HPDE6-E6E7 (cell line): ENCODE measurements at regions not wholly inside any gene's neighbourhood (a gene's known extent, or its start where the extent isn't known, plus 50 kb on each side); places are given as distances from the start of the nearest gene placed in this dataset.
"Not testable (repeated sequence)": the region's sequence is repeated elsewhere in the genome, so short reads cannot be mapped to it uniquely, and the experiment has no call there.

Experiments used
- DNase-seq: peaks from one replicate; pipeline ENCODE4 v3.0.0; 2011; ENCODE audit warnings: missing footprints; ENCODE audit errors: extremely low spot score

DNA sequence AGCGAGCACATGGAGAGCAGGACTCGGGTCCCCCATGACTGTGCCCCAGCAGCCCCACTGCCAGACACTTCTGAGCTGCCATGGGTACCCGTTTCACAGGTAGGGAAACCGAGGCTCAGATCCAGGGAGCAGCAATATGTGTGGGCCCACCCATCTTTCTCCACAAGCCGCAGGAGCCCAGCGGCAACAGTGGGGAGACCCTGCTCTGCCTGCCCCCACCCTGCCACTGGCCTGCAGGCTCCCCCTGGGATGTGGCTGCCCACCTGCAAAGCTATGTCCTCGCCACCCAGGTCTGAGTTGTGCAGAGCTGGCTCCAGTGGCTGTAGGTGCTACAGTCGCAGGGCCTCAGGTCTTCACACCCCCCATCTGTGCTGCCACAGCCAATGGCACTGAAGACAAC lies 50.6 kb upstream of the C1QTNF9B start:
- no peak for DNase-seq

- DNase-seq: no peak
These were observed 51.9 kb upstream of the C1QTNF9B start for GRCh38 chr13:23949200-23949599.

GRCh38 chr13:23949736-23950135 lies 52.4 kb upstream of the C1QTNF9B start:
- DNase-seq: no peak

- no peak for DNase-seq
These were observed 53.6 kb upstream of the C1QTNF9B start for GRCh38 chr13:23950736-23951510.

- DNase-seq: no peak
These were observed 55.5 kb upstream of the C1QTNF9B start for GRCh38 chr13:23952796-23953195.

GRCh38 chr13:23953860-23954512 lies 56.7 kb upstream of the C1QTNF9B start:
- no peak for DNase-seq

- DNase-seq: no peak
These were observed 57.8 kb upstream of the C1QTNF9B start for GRCh38 chr13:23955064-23955463.

GRCh38 chr13:23956106-23956505 lies 58.8 kb upstream of the C1QTNF9B start:
- peak; percentile 35 for DNase-seq

DNA sequence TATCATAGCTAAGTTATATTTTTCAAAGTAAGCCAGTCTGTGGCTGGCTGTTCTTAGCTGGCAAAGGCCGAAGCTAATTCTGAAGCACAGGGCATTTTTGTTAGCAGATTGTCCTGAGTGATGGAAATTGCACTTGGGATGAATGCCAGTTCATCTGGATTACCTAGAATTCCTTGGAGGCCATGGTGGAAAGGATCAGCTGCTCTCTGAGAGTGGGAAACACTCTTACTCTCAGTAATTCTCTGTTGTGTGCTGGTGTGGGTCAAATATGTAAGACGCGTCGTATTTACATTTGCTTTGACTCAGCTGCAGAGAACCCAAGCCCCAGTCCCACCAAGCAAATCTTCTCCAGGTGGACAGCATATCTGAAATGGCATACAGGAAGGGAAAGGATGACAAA lies 60.7 kb upstream of the C1QTNF9B start:
- no peak for DNase-seq

GRCh38 chr13:23959231-23959862 lies 62.0 kb upstream of the C1QTNF9B start:
- DNase-seq: no peak

- DNase-seq: no peak
These were observed 63.4 kb upstream of the C1QTNF9B start for GRCh38 chr13:23960566-23961156.

DNA sequence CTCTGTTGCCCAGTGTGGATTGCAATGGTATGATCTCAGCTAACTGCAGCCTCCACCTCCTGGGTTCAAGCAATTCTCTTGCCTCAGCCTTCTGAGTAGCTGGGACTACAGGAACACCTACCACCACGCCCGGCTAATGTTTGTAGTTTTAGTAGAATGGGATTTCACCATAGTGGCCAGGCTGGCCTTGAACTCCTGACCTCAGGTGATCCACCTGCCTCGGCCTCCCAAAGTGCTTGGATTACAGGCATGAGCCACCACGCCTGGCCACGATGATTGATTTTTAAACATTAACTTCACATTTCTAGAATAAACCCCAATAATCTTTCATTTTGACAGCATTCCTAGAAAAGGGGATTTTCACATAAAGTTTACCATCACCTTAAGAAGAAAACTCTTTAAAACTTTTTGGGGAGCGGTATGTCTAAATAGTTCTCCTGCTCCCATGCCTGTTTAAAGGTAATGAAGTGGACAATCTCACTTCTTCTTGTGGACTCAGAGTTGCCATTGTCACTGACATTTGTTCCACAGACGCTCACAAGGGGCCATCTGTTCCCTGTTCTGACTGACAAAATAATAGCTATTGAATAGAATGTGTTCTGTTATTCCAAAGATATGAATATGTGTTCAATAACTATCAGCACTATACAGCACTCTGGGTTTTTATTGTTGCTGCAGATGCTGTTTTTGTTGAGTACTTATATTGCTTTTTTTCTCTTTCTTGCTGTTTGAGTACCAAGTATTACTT lies 66.1 kb upstream of the C1QTNF9B start:
- no peak for DNase-seq

GRCh38 chr13:23963947-23964346 lies 66.6 kb upstream of the C1QTNF9B start:
- DNase-seq: no peak

GRCh38 chr13:23965346-23965745 lies 68.0 kb upstream of the C1QTNF9B start:
- DNase-seq: no peak

GRCh38 chr13:23966221-23966690 lies 69.0 kb upstream of the C1QTNF9B start:
- no peak for DNase-seq

DNA sequence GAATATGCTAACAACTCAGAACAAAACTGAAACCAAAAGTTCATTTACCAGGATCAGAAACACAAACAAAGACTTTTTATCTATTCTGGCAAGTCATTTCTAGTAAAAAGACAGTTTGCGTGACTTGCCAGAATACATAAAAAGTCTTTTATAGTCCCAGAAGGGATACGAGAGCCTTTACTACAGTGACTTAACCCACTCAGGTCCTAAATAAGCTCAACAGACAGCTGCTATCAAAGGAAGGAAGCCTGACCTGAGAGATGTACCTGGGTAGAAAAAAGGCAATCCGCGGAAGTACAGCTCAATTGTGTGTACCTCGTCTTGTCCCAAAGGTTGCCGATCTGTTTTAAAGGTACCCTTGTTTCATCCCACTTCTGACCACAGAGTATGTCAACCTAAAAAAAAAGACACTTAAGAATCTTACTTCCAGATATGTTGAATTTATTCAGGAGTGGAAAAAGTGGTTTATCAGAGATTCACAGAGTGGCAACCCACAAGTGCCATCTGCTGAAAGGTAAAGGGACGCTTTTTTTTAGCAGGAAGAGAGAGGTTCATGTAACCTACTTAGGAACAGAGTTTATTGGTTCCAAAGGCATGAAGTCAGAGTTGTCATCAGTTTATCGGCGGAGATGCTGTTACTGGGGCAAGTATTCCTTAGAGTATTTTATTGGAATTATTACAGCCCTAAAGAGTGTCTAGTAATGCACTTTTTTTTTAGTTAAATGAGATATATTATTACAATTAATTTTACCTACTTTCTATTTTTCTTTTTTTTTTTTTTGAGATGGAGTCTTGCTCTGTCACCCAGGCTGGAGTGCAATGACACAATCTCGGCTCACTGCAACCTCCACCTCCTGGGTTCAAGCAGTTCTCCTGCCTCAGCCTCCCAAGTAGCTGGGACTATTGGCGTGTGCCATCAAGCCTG lies 69.7 kb upstream of the C1QTNF9B start:
- no peak for DNase-seq

GRCh38 chr13:23967792-23968191 lies 70.5 kb upstream of the C1QTNF9B start:
- not testable (repeated sequence) for DNase-seq

DNA sequence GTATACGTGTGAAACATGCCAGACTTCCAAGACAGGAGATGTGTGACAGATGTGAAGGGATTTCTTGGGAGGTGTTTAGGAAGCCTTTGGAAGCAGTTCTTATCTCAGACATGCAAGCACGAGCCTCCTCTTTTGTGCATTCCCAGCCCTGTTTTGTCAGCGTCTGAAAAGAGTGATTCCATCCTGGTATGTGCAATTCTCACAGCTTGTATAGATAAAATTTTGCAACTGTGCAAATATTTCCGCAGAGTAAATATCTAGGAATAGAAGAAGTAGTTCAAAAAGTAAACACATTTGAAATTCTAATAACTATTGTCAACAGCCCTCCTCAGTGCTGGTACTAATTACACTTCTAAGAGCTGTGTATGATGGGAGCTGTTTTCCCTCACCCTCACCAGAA lies 72.3 kb upstream of the C1QTNF9B start:
- no peak for DNase-seq

DNA sequence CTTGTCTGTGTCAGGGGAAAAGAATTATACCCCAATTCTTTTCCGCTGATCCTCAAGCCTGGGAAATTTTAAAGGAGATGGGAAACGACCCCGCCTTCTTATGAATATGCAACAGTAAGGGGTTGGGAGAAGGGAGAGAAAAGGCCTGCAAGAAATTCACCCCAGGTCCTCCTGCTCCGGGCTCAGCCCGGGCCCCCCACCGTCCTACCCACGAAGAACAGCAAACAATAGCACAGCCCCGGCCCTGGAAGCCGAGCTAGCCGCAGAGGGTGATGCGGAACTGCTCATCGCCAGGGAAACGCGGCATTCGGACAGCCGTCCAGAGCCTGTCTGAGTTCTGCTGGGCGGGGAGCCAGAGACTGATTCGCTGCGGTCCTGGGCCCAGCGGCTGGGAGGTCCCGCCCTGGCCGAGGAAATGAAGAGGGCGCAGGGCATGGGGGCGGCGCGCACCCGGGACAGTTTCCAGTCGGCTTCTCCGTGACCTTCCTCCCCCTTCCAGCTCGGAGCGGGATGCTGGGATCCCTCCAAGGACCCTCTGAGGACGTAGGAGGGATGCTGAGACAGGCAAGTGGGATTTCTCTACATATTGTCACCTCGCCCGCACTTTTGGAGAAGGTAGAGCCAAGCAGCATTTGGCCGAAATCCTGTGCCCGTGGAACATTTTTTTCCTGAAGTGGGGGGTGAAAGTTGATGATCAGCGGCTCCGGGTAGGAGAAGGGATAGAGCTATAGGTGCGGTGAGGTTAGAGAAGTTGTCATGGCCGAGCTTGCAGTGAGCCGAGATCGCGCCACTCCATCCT lies 82.3 kb upstream of the C1QTNF9B start:
- peak; percentile 35 for DNase-seq

- DNase-seq: peak; percentile 5
These were observed 82.9 kb upstream of the C1QTNF9B start for GRCh38 chr13:23980160-23980551.
